ENCODE measurements at regions not wholly inside any gene's neighbourhood (a gene's known extent, or its start where the extent isn't known, plus 50 kb on each side); places are given as distances from the start of the nearest gene placed in this dataset.

DNA sequence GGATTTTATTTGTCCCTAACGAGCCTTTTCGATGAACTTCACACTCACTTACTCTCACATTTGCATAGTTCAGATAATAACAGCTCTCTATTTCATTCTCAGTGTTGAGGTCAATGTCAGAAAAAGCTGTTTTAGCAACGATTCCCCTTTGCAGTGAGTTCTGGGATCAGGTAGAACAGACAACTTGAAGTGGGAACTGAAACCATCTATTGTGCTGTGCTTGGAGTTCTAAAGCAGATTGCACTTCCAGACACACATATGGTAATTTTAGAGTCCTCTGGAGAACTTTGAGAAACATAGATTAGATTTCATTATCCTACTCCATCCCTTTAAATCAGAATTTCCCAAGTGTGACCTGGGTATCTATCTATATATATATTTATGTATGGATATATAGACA, 124.6 kb upstream of the BLID start:
- TF ChIP-seq, protein P1, sequence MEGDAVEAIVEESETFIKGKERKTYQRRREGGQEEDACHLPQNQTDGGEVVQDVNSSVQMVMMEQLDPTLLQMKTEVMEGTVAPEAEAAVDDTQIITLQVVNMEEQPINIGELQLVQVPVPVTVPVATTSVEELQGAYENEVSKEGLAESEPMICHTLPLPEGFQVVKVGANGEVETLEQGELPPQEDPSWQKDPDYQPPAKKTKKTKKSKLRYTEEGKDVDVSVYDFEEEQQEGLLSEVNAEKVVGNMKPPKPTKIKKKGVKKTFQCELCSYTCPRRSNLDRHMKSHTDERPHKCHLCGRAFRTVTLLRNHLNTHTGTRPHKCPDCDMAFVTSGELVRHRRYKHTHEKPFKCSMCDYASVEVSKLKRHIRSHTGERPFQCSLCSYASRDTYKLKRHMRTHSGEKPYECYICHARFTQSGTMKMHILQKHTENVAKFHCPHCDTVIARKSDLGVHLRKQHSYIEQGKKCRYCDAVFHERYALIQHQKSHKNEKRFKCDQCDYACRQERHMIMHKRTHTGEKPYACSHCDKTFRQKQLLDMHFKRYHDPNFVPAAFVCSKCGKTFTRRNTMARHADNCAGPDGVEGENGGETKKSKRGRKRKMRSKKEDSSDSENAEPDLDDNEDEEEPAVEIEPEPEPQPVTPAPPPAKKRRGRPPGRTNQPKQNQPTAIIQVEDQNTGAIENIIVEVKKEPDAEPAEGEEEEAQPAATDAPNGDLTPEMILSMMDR (IDR thresholded peaks at IDR 0.05) = no peak
- no peak for TF ChIP-seq POLR2AphosphoS5 (IDR thresholded peaks at IDR 0.05)
- no peak for TF ChIP-seq POLR2A (IDR thresholded peaks at IDR 0.05)
